ENCODE measurements at regions not wholly inside any gene's neighbourhood (a gene's known extent, or its start where the extent isn't known, plus 50 kb on each side); places are given as distances from the start of the nearest gene placed in this dataset.
A peak's percentile ranks its signal among the peaks of the same experiment; 100 is the strongest.

DNA sequence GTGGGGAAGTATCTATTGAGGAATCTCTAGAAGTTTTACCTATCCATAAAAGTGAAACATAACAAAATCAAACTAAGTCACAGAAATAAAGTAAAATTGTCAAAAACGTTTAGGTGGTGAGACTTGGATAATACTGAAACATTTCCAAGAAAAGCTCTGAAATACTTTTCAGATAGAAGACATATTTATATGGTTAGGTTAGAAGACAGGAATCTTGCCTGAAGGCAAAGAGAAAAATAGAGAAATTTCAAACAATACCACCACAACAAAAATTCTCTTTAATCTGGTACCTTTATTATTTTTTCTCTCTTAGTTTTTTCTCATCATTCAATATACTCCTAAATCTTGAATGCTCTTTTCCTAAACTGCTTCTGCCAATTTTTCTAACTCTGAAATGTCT, 222.7 kb upstream of the PLSCR5 start:
- no peak for DNase-seq

DNA sequence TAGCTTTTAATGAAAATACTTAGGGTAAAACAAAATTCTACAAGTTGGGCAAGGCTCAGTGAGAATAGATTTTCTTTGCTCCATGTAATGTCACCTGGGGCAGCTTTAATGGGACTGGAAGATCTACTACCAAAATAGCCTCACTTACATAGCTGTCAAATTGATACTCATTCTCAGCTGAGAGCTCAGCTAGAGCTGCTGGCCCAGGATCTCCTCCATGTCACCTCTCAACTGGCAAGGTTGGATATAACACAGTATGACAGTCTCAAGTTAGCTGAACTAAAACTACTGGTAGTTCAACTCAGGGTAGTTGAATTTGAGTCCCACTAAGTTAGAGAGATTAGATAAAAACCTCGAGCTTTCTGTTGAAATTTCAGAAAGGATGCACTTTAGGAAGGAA, 218.5 kb upstream of the PLSCR5 start:
- DNase-seq, result no peak

GRCh38 chr3:146818866-146819265, 213.7 kb upstream of the PLSCR5 start:
- no peak for DNase-seq

DNA sequence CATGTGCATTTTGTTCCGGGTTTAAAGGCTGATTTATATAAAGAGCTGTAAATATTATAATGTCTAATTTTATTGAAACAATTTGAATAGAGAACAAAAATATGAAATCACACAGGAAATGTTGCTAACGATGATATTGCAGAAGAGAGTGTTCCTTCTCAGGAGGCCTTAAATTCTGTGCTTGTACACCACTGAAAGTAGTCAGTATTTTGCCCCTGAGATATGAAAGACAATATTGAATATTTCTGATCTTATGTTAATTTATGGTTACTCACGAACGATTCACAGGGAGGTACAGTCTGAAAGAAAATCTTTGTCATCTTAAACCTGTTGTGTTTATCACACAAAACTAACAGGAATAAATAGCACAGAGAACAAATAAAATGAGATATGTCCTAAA, 213.2 kb upstream of the PLSCR5 start:
- no peak for DNase-seq

DNA sequence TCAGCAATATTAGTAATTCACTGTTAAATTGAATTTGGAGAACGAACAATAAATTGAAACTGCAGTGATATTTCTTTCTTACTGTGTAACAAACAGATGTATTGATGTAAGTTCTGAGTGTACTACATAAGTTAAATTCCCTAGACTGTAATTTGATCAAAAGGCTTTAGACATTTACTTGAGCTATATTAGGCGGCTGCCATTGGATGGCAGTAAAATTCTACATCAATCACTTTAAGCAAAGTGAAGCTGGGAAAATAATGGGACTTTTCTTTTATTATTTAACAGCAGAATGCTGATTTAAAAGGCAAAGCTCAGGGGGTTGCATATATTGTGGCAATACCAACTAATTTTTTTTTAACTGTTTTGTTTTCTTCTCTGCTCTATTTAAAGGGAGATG, 212.6 kb upstream of the PLSCR5 start:
- peak; percentile 71 for DNase-seq

DNA sequence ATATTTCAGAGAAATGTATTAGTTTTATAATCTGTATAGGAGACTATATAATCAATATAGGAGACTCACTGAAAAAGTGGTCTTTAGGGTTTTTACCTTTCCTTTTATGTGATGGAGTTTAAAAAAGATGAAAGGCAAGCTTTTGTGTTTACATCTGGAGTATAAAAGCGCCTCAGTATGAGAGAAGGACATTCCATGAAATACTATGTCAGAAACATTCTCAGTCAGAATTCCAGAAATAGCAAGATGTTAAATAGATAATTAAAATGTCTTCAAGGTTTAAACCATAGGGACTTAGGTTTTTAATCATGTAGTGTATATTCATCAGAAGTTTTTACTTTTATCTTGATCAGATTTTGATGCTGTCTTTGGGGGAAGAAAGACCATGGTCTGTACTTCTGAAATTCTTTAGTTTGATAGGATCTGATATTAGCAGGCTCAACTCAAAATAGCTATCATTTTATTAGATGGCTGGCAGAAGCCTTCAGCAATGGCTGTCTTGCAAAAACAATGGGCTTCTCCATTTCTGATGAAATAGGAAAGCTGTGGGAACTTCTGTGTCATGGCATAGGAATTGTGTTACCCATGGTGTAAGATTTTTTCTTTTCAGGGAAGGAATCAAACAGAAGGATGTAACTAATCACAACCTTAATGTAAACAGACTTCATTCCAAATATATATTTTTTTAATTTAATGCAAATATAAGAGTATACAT, 209.6 kb upstream of the PLSCR5 start:
- peak; percentile 87 for DNase-seq

DNA sequence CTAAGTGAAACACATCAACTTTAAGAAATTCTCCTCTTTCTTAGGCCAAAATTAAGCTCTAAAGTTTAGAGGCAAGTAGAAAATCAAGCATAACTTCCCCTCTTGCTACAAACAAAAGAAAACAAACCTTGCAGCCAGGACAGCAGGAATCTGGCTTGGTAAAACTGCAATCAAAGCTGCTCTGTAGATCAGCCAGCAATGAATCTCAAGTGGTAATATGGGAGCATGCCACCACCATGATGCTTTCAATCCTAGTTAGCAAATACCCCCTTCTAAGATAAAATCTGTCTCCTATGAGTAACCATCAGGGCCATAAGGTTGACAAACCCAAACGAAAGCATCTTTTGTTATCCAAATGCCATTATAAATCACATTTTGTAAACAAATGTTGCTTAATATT, 208.3 kb upstream of the PLSCR5 start:
- DNase-seq, result peak; percentile 29

DNA sequence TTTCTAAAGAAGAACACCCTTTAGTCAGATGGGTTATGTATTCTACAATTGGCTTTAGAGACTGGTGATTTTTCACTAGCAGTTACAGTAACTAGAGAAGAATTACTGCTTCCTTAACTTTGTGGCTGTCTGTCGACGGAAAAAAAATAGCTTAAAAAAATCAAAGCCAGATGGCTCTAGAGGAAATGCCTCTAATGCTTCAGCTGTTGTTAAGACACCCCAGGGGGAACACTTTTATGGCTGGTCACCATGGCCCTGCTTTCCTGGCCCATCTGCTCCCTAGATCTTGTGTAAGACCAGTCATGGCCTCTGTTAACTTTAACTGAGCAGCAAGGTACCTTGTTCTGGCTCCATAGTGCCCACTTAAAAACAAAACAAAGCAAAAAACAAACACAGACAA, 198.6 kb upstream of the PLSCR5 start:
- DNase-seq, result peak; percentile 97

- no peak for DNase-seq
Measured at GRCh38 chr3:146801492-146801891, 196.3 kb upstream of the PLSCR5 start.

GRCh38 chr3:146800484-146800883, 195.3 kb upstream of the PLSCR5 start:
- no peak for DNase-seq

DNA sequence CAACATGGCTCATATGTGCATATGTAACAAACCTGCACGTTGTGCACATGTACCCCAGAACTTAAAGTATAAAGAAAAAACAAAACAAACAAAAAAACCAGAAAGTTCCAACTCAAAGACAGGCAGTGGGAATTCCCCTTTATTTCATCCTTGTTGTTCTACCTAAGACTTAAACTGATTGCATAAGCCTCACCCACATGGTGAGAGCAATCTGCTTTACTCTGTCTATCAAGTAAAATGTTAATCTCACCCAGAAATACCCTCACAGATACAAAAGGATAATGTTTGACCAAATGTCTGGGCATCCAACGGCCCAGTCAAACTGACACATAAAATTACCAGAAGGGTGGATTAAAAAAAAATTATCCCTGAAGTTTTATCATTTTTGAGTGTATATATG, 190.9 kb upstream of the PLSCR5 start:
- DNase-seq, result no peak

- peak; percentile 14 for DNase-seq
Measured at GRCh38 chr3:146783446-146783845, 178.3 kb upstream of the PLSCR5 start.

DNA sequence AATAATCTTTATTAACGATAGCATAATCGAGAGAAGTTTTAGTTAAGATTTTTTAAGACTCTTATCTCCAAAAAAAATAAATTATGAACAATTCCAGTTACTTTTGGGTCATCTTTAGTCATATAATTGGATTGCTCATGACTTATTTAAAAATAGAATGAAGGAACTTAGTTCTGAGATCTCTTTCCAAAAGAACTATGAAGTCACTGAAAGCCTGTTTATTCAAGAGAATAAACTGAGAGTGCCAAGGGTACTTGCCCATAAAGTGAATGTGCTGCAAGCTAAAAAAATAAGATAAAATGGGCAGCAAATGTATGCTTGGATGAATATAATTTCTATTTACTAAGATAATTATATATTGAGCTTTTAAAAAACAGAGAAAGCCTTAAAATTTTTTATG, 176.5 kb upstream of the PLSCR5 start:
- peak; percentile 29 for DNase-seq

DNA sequence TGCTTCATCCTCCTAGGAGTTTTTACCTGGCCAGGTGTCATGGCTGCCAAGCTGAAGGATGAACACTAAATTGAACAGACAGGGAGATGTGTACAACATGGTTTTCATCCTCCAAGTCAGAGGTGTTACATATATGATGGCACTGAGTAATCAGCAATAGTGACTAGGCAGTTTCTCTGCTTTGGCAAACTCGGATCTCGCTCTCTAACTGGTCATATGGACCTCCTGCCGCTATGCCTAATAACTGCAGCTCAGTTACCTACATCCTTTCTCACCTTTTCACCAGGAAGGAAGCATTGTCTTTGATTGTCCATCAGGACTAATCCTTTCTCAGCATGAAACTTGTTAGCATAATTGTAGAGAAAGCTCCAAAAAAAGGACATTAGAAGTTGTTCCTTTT, 175.9 kb upstream of the PLSCR5 start:
- DNase-seq, result no peak

- no peak for DNase-seq
Measured at GRCh38 chr3:146780251-146780650, 175.1 kb upstream of the PLSCR5 start.

DNA sequence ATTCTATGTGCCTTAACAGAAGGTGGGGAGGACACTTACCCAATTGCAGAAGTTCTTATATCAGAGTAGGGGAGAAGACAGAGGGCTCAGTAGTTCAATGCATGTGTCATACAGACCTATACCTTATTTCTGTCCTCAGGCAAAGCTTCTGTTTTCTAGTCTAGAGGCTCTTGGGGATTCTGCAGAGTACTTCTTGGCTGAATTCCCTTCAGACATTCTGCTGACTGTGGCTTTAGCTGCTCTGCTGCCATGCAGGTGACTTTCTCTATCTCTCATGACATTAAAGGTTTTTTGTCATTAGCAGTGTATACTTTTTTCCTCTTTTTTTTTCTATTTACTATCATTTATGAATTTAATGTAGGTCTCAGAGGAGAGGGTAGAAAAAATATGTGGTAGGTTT, 172.8 kb upstream of the PLSCR5 start:
- no peak for DNase-seq

- DNase-seq, result no peak
Measured at GRCh38 chr3:146772211-146772743, 167.1 kb upstream of the PLSCR5 start.

- DNase-seq, result no peak
Measured at GRCh38 chr3:146770881-146771280, 165.7 kb upstream of the PLSCR5 start.

DNA sequence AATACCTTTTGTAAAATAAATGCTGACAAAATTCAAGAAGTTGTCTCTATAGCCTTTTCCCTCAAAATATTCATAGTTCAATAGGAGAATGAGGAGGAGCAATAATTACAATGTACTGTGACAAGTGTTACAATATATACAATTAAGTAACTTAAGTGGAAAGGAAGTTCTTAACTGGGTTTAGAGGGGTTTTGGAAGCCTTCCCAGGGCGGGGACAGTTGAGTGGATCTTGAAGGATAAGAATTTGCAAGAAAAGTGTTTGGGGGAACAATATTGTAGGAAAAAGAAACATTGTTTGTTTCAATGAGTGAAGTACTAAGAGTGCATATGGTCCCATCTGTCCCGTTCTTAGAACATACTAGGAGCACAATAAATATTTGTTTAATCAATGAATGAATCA, 165.2 kb upstream of the PLSCR5 start:
- no peak for DNase-seq

DNA sequence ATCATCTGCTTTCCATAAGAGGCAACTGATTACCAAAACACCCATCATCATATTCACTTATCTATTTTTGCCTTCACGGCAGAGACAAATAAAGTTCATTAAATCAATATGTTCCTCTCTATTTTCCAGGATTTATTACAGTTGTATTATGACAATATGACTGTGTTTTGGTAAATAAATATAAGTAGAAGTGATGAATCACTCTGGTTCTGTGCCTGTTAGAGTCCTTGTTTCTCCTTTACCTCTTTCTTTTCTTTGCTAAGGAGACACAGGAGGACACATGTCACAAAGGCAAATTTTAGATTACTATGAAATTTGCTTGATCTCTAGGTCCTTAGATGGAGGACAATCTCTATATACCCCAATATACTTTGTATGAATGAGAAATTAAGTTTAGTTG, 152.6 kb upstream of the PLSCR5 start:
- DNase-seq, result no peak

DNA sequence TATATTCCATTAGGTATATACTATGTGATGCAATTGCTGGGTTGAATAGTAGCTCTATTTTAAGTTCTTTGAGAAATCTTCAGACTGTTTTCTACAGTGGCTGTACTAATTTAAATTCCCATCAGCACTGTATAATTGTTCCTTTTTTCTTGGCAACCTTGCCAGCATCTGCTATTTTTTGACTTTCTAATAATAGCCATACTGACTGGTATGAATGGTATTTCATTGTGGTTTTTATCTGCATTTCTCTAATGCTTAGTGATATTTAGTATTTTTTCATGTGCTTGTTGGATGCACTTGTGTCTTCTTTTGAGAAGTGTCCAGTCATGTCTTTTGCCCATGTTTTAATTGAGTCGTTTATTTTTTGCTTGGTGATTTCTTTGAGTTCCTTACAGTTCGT, 145.1 kb upstream of the PLSCR5 start:
- peak; percentile 90 for DNase-seq

- peak; percentile 69 for DNase-seq
Measured at GRCh38 chr3:146747928-146748327, 142.8 kb upstream of the PLSCR5 start.

GRCh38 chr3:146747051-146747450, 141.9 kb upstream of the PLSCR5 start:
- DNase-seq, result peak; percentile 14

GRCh38 chr3:146746190-146746589, 141.0 kb upstream of the PLSCR5 start:
- peak; percentile 85 for DNase-seq

DNA sequence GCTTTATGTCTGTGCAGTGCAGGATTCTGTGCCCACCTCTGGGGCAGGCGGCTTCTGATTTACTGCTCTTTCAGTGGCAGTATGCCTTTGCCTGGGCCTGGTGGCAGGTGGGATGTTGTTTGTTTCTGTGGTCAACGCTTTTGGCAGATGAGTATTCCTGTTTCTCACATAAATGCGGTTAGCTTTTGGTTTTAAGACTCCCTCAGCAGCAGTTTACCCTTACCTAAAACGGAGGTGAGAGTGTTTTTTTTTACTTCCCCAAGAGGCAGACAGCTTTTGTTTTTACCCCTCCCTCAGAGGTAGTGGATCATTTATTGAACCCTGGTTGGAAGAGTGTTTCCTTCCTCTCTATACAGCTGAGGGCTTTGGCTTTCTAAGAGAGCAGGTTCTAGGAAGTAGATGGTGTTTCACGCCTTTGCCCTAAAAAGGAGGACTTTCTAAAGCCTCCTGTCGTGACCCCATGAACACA, 134.1 kb upstream of the PLSCR5 start:
- DNase-seq, result no peak
